KMS-11 (cell line): ENCODE measurements at regions not wholly inside any gene's neighbourhood (a gene's known extent, or its start where the extent isn't known, plus 50 kb on each side); places are given as distances from the start of the nearest gene placed in this dataset.

Experiments used
- H2AFZ ChIP-seq: fragments of 200-600 bp; sonication (generic); 2 replicates; pipeline ENCODE4 v1.6.1; 2016; ENCODE audit warnings: antibody characterized with exemption, mixed run types, low read depth
- H3K27ac ChIP-seq: fragments of 200-600 bp; sonication (generic); 2 replicates; pipeline ENCODE4 v1.6.1; 2016; ENCODE audit warnings: mild to moderate bottlenecking, mixed run types
- H3K27me3 ChIP-seq: fragments of 200-600 bp; sonication (generic); 2 replicates; pipeline ENCODE4 v1.6.1; 2017; ENCODE audit warnings: mild to moderate bottlenecking, low read depth, mixed run types, moderate library complexity; ENCODE audit not compliant: insufficient read depth
- H3K36me3 ChIP-seq: fragments of 200-600 bp; sonication (generic); 2 replicates; pipeline ENCODE4 v1.6.1; 2017; ENCODE audit warnings: mild to moderate bottlenecking, mixed run types; ENCODE audit not compliant: insufficient read depth
- H3K4me1 ChIP-seq: fragments of 200-600 bp; sonication (generic); 2 replicates; pipeline ENCODE4 v1.6.1; 2016; ENCODE audit warnings: mild to moderate bottlenecking, low read depth, mixed run types; ENCODE audit not compliant: poor library complexity, severe bottlenecking
- H3K4me2 ChIP-seq: fragments of 200-600 bp; sonication (generic); 2 replicates; pipeline ENCODE4 v1.7.0; 2016; ENCODE audit warnings: mild to moderate bottlenecking, mixed run types
- H3K4me3 ChIP-seq: fragments of 200-600 bp; sonication (generic); IDR thresholded peaks from 2 replicates; pipeline ENCODE4 v1.6.1; 2017; ENCODE audit warnings: low read depth, low read length, mixed read lengths; ENCODE audit not compliant: insufficient read depth
- H3K79me2 ChIP-seq: fragments of 200-600 bp; sonication (generic); 2 replicates; pipeline ENCODE4 v1.6.1; 2016; ENCODE audit warnings: low read depth, mixed run types; ENCODE audit not compliant: insufficient read depth
- H3K9ac ChIP-seq: fragments of 200-600 bp; sonication (generic); 2 replicates; pipeline ENCODE4 v1.6.1; 2016; ENCODE audit warnings: mild to moderate bottlenecking, mixed run types
- H4K20me1 ChIP-seq: fragments of 200-600 bp; sonication (generic); 2 replicates; pipeline ENCODE4 v1.6.1; 2016; ENCODE audit warnings: mild to moderate bottlenecking, mixed run types; ENCODE audit not compliant: insufficient read depth
- CTCF ChIP-seq: fragments of 200-600 bp; sonication (generic); conservative IDR thresholded peaks from 2 replicates; pipeline ENCODE4 v1.6.1; 2017; ENCODE audit warnings: low read depth, mild to moderate bottlenecking, antibody characterized with exemption, low read length, moderate library complexity, mixed read lengths

- H3K4me2 ChIP-seq, result no peak overlapping the region
- H2AFZ ChIP-seq, result no peak overlapping the region
- H3K36me3 ChIP-seq, result no peaks in the 10 kb centered on the region
Measured at GRCh38 chr11:23988381-23989006, 508.4 kb upstream of the LUZP2 start.

DNA sequence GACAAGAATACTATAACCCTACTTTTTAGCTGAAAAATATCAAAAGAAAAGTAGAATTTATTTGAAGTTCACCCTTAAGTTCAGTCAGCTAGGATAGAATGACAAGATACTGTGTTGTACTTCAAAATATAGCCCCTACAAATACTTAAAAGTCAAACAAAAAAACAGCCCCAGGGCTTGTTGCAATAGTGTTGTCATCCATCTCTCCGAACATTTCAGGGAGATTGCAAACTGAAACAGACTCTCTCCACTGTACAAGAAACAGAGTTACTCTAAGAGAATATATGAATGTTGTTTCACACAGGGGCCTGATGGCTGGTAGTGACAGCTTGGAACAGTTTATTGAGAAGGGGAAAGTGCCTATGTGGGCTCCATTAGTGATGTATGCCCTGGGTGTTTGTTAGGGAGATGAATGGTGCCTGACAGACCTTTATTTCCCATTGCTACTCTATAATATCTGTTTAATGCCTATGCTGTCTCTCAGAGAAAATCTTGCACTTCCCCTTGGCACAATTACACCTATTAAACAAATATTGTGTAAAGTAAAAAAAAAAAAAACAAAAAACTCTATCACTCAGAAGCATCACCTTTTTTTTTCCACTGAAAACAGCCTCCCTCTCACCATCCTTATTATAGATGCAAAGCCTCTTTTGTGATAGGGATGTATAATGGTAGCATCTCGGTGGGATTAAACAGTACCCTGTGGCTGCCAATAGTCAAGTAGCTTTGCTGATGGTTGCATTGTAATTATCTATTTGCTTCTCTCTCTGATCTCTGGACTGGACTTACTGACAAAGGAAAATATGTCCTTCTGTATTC, 506.3 kb upstream of the LUZP2 start:
- no peak overlapping the region for H3K27ac ChIP-seq
- no peak overlapping the region for H3K9ac ChIP-seq
- no peaks in the 10 kb centered on the region for H3K4me1 ChIP-seq
- H3K27me3 ChIP-seq, result no peaks in the 10 kb centered on the region
- TF ChIP-seq CTCF, result no peak
- no peaks in the 10 kb centered on the region for H4K20me1 ChIP-seq
- no peak overlapping the region for H3K4me2 ChIP-seq
- no peaks in the 10 kb centered on the region for H3K36me3 ChIP-seq
- no peak overlapping the region for H3K4me3 ChIP-seq
- no peak overlapping the region for H2AFZ ChIP-seq
- no peaks in the 10 kb centered on the region for H3K79me2 ChIP-seq

More at GRCh38 chr11:23988381-23989006, 508.4 kb upstream of the LUZP2 start:
- Histone ChIP-seq H4K20me1 (no peaks in the 10 kb centered on the region), H3K9ac (no peak overlapping the region), H3K27ac (no peak overlapping the region), H3K27me3 (no peaks in the 10 kb centered on the region), H3K4me1 (no peaks in the 10 kb centered on the region), H3K79me2 (no peaks in the 10 kb centered on the region), H3K4me3 (no peak overlapping the region)
- TF ChIP-seq CTCF, result no peak

DNA sequence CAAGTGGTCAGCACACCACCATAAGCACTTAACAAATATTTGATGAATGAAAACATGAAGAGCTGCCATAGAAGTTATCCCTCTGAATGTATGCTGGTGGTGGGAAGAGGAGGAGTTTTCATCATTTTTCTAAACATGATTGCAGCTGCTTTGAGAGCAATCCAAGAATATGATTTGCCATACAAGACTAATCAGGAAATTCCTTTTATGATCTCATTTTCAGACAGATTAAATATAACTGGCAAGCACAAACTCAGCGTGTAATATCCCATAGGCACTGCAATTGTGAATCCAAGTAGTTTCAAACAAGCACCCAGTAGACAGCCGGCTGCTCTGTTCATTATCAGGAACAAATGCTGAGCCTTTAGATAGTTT, 505.7 kb upstream of the LUZP2 start:
- TF ChIP-seq CTCF, result no peak
- Histone ChIP-seq H2AFZ (no peak overlapping the region), H3K27ac (no peak overlapping the region)

GRCh38 chr11:23995891-23996290, 501.0 kb upstream of the LUZP2 start:
- no peak overlapping the region for H3K9ac ChIP-seq
- no peaks in the 10 kb centered on the region for H4K20me1 ChIP-seq
- no peaks in the 10 kb centered on the region for H3K27me3 ChIP-seq
- H3K27ac ChIP-seq, result no peak overlapping the region
- H3K36me3 ChIP-seq, result no peaks in the 10 kb centered on the region
- no peak for TF ChIP-seq CTCF
- no peak overlapping the region for H3K4me2 ChIP-seq
- H3K79me2 ChIP-seq, result no peaks in the 10 kb centered on the region
- no peaks in the 10 kb centered on the region for H3K4me1 ChIP-seq
- H2AFZ ChIP-seq, result no peak overlapping the region
- H3K4me3 ChIP-seq, result no peak overlapping the region

More for the DNA sequence above, 505.7 kb upstream of the LUZP2 start:
- no peak overlapping the region for H3K4me2 ChIP-seq
- no peaks in the 10 kb centered on the region for H3K36me3 ChIP-seq
- no peaks in the 10 kb centered on the region for H3K27me3 ChIP-seq
- H4K20me1 ChIP-seq, result no peaks in the 10 kb centered on the region
- no peaks in the 10 kb centered on the region for H3K79me2 ChIP-seq
- H3K9ac ChIP-seq, result no peak overlapping the region
- no peaks in the 10 kb centered on the region for H3K4me1 ChIP-seq
- no peak overlapping the region for H3K4me3 ChIP-seq
